ENCODE measurements at regions not wholly inside any gene's neighbourhood (a gene's known extent, or its start where the extent isn't known, plus 50 kb on each side); places are given as distances from the start of the nearest gene placed in this dataset.

DNA sequence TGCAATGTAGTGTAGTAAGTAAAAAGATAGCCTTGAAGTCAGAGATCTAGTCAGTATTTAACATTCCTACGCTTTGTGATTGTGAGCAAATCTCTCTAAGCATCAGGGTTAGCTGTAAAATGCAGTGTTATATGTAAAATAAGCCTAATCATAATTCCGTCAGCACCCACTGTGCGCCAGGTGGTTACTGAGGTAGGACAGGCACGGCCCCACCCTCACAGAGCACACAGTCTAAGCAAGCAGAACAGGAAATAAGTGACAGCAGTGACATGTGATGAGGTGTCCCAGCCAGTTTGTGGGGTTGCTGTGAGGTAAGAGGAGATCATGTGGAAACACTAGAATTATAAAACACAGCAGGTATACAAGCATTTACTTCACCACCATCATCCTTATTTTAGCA is 267.1 kb downstream of the ICOS start:
- Mint-ChIP-seq H3K9me3 (ENCODE audit: insufficient read depth) (no peaks in the 10 kb centered on the region), H3K27me3 (peaks cover 5% of the 10 kb centered on the region), H3K27ac (no peak overlapping the region), H3K4me1 (no peaks in the 10 kb centered on the region), H3K4me3 (no peak overlapping the region)
- Histone ChIP-seq H2AFZ (ENCODE audit: insufficient read depth, low read depth, low read length, poor library complexity, severe bottlenecking) (no peak overlapping the region), H4K20me1 (ENCODE audit: control insufficient read depth, insufficient read depth, low read length, poor library complexity, severe bottlenecking) (no peaks in the 10 kb centered on the region), H3K9ac (ENCODE audit: low read length) (no peak overlapping the region), H3K79me2 (ENCODE audit: control insufficient read depth, insufficient read depth, low read length) (no peaks in the 10 kb centered on the region), H3K9me3 (ENCODE audit: control extremely low read depth in 1 of 3, control insufficient read depth in 2 of 3, insufficient read depth in 1 of 3, low read length in 2 of 3) (no peaks in the 10 kb centered on the region), H3K4me2 (replicated peaks; ENCODE audit: low read depth, low read length, poor library complexity, severe bottlenecking) (no peak overlapping the region), H3K36me3 (replicated peaks in 1 of 2; ENCODE audit: control extremely low read depth in 1 of 2, control insufficient read depth in 1 of 2, extremely low read depth in 1 of 2, insufficient read depth in 2 of 2, low read length in 1 of 2) (no peaks in the 10 kb centered on the region), H3K27ac (ENCODE audit: low read length in 2 of 2) (no peak overlapping the region), H3K27me3 (replicated peaks in 1 of 4; ENCODE audit: control extremely low read depth in 1 of 4, control insufficient read depth in 3 of 4, insufficient read depth in 4 of 4, low read length in 3 of 4) (no peaks in the 10 kb centered on the region), H3K4me3 (ENCODE audit: control extremely low read depth in 1 of 5, extremely low read depth in 1 of 5, insufficient read depth in 1 of 5, low read depth in 2 of 5, low read length in 4 of 5) (no peak overlapping the region), H3K4me1 (ENCODE audit: control insufficient read depth in 2 of 2, insufficient read depth in 2 of 2, low read length in 2 of 2) (no peaks in the 10 kb centered on the region)
- WGBS (ENCODE audit: insufficient coverage), result no CpG with 5 or more reads among the region's 4 CpGs
- CTCF ChIA-PET, result no interaction called here
- no peak for ATAC-seq (ENCODE audit: low read depth)
- TF ChIP-seq, protein P1, sequence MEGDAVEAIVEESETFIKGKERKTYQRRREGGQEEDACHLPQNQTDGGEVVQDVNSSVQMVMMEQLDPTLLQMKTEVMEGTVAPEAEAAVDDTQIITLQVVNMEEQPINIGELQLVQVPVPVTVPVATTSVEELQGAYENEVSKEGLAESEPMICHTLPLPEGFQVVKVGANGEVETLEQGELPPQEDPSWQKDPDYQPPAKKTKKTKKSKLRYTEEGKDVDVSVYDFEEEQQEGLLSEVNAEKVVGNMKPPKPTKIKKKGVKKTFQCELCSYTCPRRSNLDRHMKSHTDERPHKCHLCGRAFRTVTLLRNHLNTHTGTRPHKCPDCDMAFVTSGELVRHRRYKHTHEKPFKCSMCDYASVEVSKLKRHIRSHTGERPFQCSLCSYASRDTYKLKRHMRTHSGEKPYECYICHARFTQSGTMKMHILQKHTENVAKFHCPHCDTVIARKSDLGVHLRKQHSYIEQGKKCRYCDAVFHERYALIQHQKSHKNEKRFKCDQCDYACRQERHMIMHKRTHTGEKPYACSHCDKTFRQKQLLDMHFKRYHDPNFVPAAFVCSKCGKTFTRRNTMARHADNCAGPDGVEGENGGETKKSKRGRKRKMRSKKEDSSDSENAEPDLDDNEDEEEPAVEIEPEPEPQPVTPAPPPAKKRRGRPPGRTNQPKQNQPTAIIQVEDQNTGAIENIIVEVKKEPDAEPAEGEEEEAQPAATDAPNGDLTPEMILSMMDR (IDR thresholded peaks at IDR 0.05), result no peak
- TF ChIP-seq EZH2 (IDR thresholded peaks at IDR 0.05; ENCODE audit: borderline replicate concordance, insufficient read depth, low read depth, low read length, poor library complexity, severe bottlenecking), result no peak
- intact Hi-C loops (cut with micrococcal nuclease), result no loop called here
- POLR2A ChIA-PET, result no interaction called here
- no peak for DNase-seq

GRCh38 chr2:204205082-204205481 is 268.5 kb downstream of the ICOS start:
- H3K27ac Mint-ChIP-seq, result no peak overlapping the region
- WGBS (ENCODE audit: insufficient coverage), result 100% methylated on average over 1 of the region's 6 CpGs
- H4K20me1 ChIP-seq (ENCODE audit: control insufficient read depth, insufficient read depth, low read length, poor library complexity, severe bottlenecking), result no peaks in the 10 kb centered on the region
- TF ChIP-seq, protein P1 (IDR thresholded peaks at IDR 0.05), result no peak
- TF ChIP-seq EZH2 (IDR thresholded peaks at IDR 0.05; ENCODE audit: borderline replicate concordance, insufficient read depth, low read depth, low read length, poor library complexity, severe bottlenecking), result no peak
- H3K79me2 ChIP-seq (ENCODE audit: control insufficient read depth, insufficient read depth, low read length), result no peaks in the 10 kb centered on the region
- ChIA-PET CTCF (no interaction called here), POLR2A (no interaction called here)
- no peaks in the 10 kb centered on the region for H3K27me3 ChIP-seq (replicated peaks in 1 of 4; ENCODE audit: control extremely low read depth in 1 of 4, control insufficient read depth in 3 of 4, insufficient read depth in 4 of 4, low read length in 3 of 4)
- H3K4me2 ChIP-seq (replicated peaks; ENCODE audit: low read depth, low read length, poor library complexity, severe bottlenecking), result no peak overlapping the region
- intact Hi-C loops (cut with micrococcal nuclease), result no loop called here
- DNase-seq (no peak), ATAC-seq (ENCODE audit: low read depth) (no peak)
- no peak overlapping the region for H3K4me3 ChIP-seq (ENCODE audit: control extremely low read depth in 1 of 5, extremely low read depth in 1 of 5, insufficient read depth in 1 of 5, low read depth in 2 of 5, low read length in 4 of 5)
- H3K36me3 ChIP-seq (replicated peaks in 1 of 2; ENCODE audit: control extremely low read depth in 1 of 2, control insufficient read depth in 1 of 2, extremely low read depth in 1 of 2, insufficient read depth in 2 of 2, low read length in 1 of 2), result no peaks in the 10 kb centered on the region
- H3K9me3 ChIP-seq (ENCODE audit: control extremely low read depth in 1 of 3, control insufficient read depth in 2 of 3, insufficient read depth in 1 of 3, low read length in 2 of 3), result no peaks in the 10 kb centered on the region
- no peak overlapping the region for H3K27ac ChIP-seq (ENCODE audit: low read length in 2 of 2)
- H3K4me1 ChIP-seq (ENCODE audit: control insufficient read depth in 2 of 2, insufficient read depth in 2 of 2, low read length in 2 of 2), result no peaks in the 10 kb centered on the region
- H2AFZ ChIP-seq (ENCODE audit: insufficient read depth, low read depth, low read length, poor library complexity, severe bottlenecking), result no peak overlapping the region
- H3K27me3 Mint-ChIP-seq, result peaks cover 5% of the 10 kb centered on the region
- H3K9ac ChIP-seq (ENCODE audit: low read length), result no peak overlapping the region
- no peak overlapping the region for H3K4me3 Mint-ChIP-seq
- no peaks in the 10 kb centered on the region for H3K9me3 Mint-ChIP-seq (ENCODE audit: insufficient read depth)
- no peaks in the 10 kb centered on the region for H3K4me1 Mint-ChIP-seq
